Ovary (tissue), 7 donors: ENCODE measurements at regions not wholly inside any gene's neighbourhood (a gene's known extent, or its start where the extent isn't known, plus 50 kb on each side); places are given as distances from the start of the nearest gene placed in this dataset.

Experiments used
- DNase-seq, 5 donors: peaks; one replicate each; pipeline ENCODE4 v3.0.0-alpha.2; 2019 to 2020
- H3K27ac ChIP-seq, 2 donors: fragments of 200-600 bp; one replicate each; pipeline versions ENCODE4 v1.5.1 to v1.8.0; 2019 to 2022
- H3K27me3 ChIP-seq: fragments of 200-600 bp; one replicate; pipeline ENCODE4 v1.8.0; 2022
- H3K36me3 ChIP-seq: fragments of 200-600 bp; sonication (generic); one replicate; pipeline ENCODE4 v1.5.1; 2019
- H3K4me1 ChIP-seq: one replicate; pipeline ENCODE4 v1.8.1; 2013; ENCODE audit warnings: mild to moderate bottlenecking, moderate library complexity; ENCODE audit not compliant: insufficient read depth
- H3K4me3 ChIP-seq: fragments of 200-600 bp; sonication (generic); one replicate; pipeline ENCODE4 v1.5.1; 2017
- H3K9me3 ChIP-seq, 2 donors: fragments of 200-600 bp in 1 of 2; sonication (generic) in 1 of 2; one replicate each; pipeline versions ENCODE4 v1.5.1 to v1.8.1; 2013 to 2019; ENCODE audit warnings: mild to moderate bottlenecking in 1 of 2, moderate library complexity in 1 of 2
- EP300 ChIP-seq: sonication (generic); formaldehyde crosslinking; IDR thresholded peaks from one replicate; pipeline ENCODE4 v1.6.1; 2017; ENCODE audit warnings: antibody characterized with exemption
- POLR2A ChIP-seq: fragments of 450-650 bp; IDR thresholded peaks from one replicate; pipeline ENCODE4 v1.6.1; 2017; ENCODE audit warnings: antibody characterized with exemption, mild to moderate bottlenecking, moderate library complexity
- WGBS, 3 donors: extraction: QIAGEN DNeasy Blood & Tissue Kit in 1 of 3; methylation state at CpG; one replicate each; pipeline versions ENCODE4 v1.1.5 to v1.1.7; 2013 to 2017; 5-methylcytosine and 5-hydroxymethylcytosine counted together
- intact Hi-C, 4 donors: fragments of 100-400 bp; cut with DNase I; formaldehyde crosslinking; loops; one replicate each; pipeline versions ENCODE4 v1.11.0 to v1.15.1; 2022 to 2023
- TF ChIP-seq, protein P1 (sequence below), 3 donors: fragments of 450-650 bp in 2 of 3; fragments of 200-600 bp in 1 of 3; IDR thresholded peaks; one replicate each; pipeline versions ENCODE4 v1.5.1 to v1.8.0; 2016 to 2022; ENCODE audit warnings: antibody characterized with exemption in 3 of 3, mild to moderate bottlenecking in 1 of 3
- donor health status: DM: no; HTN: no; CAD: no; lungs with moderate emphysema.
- donor health status: DM: no; HTN: no; CAD: no.
- donor health status: Bipolar disorder and iron deficiency.
- donor health status: DM: no; HTN: no; CAD: no.
- donor health status: DM: yes; HTN: yes; CAD: no.

DNA sequence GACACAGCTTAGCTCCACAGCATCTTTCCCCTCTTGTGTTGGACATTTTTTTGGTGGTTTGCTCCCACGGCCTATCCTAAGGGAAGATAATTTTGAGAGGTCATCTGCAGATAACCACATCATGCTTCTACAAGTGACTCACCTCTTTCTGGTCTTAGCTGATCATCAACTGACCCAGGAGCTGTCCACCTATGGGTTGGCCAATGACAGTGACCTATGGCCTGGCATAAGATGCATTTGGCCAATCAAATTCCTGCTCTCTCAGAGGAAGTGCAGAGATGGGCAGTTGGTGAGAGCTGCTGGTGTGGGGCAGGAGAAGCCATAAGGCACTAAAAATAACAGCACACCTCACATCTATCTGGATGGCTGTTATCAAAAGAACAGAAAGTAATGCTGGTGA is 100.0 kb upstream of the CLDN14 start:
- no peaks in the 10 kb centered on the region for H3K4me1 ChIP-seq
- no peak for DNase-seq
- no peak overlapping the region for H3K27ac ChIP-seq
- no peaks in the 10 kb centered on the region for H3K27me3 ChIP-seq
- no peak overlapping the region for H3K4me3 ChIP-seq
- H3K9me3 ChIP-seq, result no peaks in the 10 kb centered on the region
- H3K36me3 ChIP-seq, result no peaks in the 10 kb centered on the region
- TF ChIP-seq EP300 (no peak), POLR2A (no peak)
- TF ChIP-seq, protein P1, sequence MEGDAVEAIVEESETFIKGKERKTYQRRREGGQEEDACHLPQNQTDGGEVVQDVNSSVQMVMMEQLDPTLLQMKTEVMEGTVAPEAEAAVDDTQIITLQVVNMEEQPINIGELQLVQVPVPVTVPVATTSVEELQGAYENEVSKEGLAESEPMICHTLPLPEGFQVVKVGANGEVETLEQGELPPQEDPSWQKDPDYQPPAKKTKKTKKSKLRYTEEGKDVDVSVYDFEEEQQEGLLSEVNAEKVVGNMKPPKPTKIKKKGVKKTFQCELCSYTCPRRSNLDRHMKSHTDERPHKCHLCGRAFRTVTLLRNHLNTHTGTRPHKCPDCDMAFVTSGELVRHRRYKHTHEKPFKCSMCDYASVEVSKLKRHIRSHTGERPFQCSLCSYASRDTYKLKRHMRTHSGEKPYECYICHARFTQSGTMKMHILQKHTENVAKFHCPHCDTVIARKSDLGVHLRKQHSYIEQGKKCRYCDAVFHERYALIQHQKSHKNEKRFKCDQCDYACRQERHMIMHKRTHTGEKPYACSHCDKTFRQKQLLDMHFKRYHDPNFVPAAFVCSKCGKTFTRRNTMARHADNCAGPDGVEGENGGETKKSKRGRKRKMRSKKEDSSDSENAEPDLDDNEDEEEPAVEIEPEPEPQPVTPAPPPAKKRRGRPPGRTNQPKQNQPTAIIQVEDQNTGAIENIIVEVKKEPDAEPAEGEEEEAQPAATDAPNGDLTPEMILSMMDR (IDR thresholded peaks at IDR 0.05), result no peak
- 79 to 83% (median 82%) methylated on average over 1 of the region's 1 CpG for WGBS, 3 donors
- intact Hi-C loops, result no loop called here

DNA sequence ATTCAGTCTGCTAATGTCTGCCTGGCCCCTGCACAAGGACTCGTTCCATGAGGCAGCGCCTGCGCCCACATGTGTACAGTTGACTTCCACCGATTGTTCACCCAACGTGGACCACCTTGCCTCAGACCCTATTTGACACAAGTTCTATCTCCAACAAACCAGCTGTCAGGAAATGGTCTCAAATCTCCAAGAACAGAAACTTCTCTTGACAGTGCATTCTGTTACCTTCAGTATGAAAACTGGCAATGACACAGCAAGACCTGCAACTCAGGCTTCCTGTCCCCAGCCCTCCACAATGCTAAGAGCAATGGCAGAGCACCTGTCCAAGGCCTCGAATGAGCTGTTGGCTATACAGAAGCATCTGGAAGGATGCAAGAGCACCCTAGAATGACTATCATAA is 102.3 kb upstream of the CLDN14 start:
- WGBS, 3 donors, result 51 to 69% (median 61%) methylated on average over 6 of the region's 6 CpGs
- H3K27ac ChIP-seq, result no peak overlapping the region
- no peaks in the 10 kb centered on the region for H3K4me1 ChIP-seq
- H3K36me3 ChIP-seq, result no peaks in the 10 kb centered on the region
- no peak for TF ChIP-seq EP300
- TF ChIP-seq, protein P1 (IDR thresholded peaks at IDR 0.05), result no peak
- TF ChIP-seq POLR2A, result no peak
- no peak overlapping the region for H3K4me3 ChIP-seq
- intact Hi-C loops, result no loop called here
- no peaks in the 10 kb centered on the region for H3K27me3 ChIP-seq
- no peak for DNase-seq
- no peaks in the 10 kb centered on the region for H3K9me3 ChIP-seq

DNA sequence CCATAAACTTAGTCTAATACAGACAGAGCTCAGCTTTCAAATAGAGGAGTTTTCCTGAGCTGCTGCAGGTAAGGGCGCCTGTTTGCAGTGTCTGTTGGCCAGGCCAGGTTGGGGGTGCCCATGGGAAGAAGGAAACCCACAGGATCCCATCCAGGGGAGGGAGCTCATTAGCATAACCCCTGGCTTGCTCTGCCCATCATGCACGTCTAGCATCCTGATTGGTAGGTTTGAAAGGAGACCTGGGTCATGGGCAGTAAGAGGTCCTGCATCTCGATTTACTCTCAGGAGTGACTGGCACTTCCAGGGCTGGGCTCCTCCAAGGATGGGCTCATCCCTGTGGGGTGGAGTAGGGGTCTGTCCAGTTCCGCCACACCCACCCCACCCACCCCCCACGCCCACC is 103.7 kb upstream of the CLDN14 start:
- intact Hi-C loops, result no loop called here

DNA sequence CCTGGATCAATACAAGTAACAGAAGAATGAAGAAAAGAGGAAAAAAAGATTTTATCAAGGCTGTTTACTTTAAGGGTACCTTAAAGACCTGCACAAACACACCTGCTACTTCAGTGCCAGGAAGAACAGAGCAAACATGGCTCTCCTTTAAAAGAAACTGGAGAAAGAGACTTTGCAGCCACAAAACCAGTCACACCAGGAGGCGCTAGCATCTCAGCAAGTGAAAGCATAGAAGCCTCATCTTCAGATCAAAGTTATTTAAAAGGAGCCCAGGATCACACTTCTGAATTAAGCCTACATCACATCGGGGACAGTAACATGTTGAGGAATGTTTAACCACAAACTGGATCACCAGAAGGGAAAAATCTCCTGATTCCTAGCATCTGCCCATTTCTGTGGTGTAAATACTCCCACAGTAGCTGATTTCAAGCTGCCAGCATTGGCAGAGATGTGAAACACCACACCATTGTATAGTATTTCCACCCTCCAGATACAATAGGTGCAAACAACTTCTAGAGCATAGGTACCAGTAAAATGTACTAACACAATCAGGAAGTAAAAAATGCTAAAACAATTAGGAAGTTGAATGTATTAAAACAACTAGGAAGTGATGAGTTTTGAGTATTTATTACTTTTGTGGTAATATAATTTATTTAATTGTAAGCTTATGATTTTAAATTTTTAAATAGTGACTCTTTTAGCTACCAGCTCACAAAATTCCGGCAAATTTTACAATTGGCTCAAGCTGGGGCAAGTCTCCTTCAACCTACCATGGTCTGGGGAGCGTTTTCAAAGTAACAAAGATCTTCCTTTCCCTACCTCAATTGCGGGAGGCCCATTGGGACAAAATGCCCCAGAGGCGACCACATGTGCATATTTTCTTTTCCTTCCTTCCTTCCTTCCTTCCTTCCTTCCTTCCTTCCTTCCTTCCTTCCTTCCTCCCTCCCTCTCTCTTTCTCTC is 105.3 kb upstream of the CLDN14 start:
- Histone ChIP-seq H3K27ac (no peak overlapping the region), H3K27me3 (no peaks in the 10 kb centered on the region), H3K4me1 (peaks cover 2% of the 10 kb centered on the region), H3K36me3 (no peaks in the 10 kb centered on the region), H3K4me3 (no peak overlapping the region), H3K9me3 (no peaks in the 10 kb centered on the region)
- no peak for DNase-seq
- intact Hi-C loops, result no loop called here
- 90 to 93% (median 91%) methylated on average over 6 of the region's 6 CpGs for WGBS, 3 donors
- TF ChIP-seq, protein P1 (IDR thresholded peaks at IDR 0.05), result no peak
- TF ChIP-seq POLR2A (no peak), EP300 (no peak)

More for the DNA sequence above, 103.7 kb upstream of the CLDN14 start:
- H3K4me3 ChIP-seq, result no peak overlapping the region
- DNase-seq, result no peak
- H3K4me1 ChIP-seq, result no peaks in the 10 kb centered on the region
- WGBS, 3 donors, result 49 to 66% (median 54%) methylated on average over 4 to 5 of the region's 5 CpGs
- TF ChIP-seq, protein P1 (IDR thresholded peaks at IDR 0.05), result no peak
- no peak for TF ChIP-seq POLR2A
- no peak for TF ChIP-seq EP300
- H3K27ac ChIP-seq, result no peak overlapping the region
- no peaks in the 10 kb centered on the region for H3K27me3 ChIP-seq
- no peaks in the 10 kb centered on the region for H3K9me3 ChIP-seq
- no peaks in the 10 kb centered on the region for H3K36me3 ChIP-seq
